ENCODE measurements at regions not wholly inside any gene's neighbourhood (a gene's known extent, or its start where the extent isn't known, plus 50 kb on each side); places are given as distances from the start of the nearest gene placed in this dataset.

- Histone ChIP-seq H3K36me3 (no peaks in the 10 kb centered on the region), H3K4me3 (no peak overlapping the region), H3K4me1 (no peaks in the 10 kb centered on the region), H3K27ac (no peak overlapping the region), H3K9me3 (no peaks in the 10 kb centered on the region), H3K27me3 (no peaks in the 10 kb centered on the region)
- ATAC-seq = no peak
- TF ChIP-seq EP300 (IDR thresholded peaks at IDR 0.05) = no peak
- TF ChIP-seq CTCF (IDR thresholded peaks at IDR 0.05) = no peak
- TF ChIP-seq POLR2A (IDR thresholded peaks at IDR 0.05) = no peak
- TF ChIP-seq POLR2AphosphoS5 (IDR thresholded peaks at IDR 0.05) = no peak
Observed at GRCh38 chr7:13288516-13288915, 601.1 kb downstream of the ARL4A start.

- Histone ChIP-seq H3K27ac (no peak overlapping the region), H3K9me3 (no peaks in the 10 kb centered on the region), H3K36me3 (no peaks in the 10 kb centered on the region), H3K4me1 (no peaks in the 10 kb centered on the region), H3K27me3 (no peaks in the 10 kb centered on the region), H3K4me3 (no peak overlapping the region)
- TF ChIP-seq EP300 (IDR thresholded peaks at IDR 0.05) (no peak), CTCF (IDR thresholded peaks at IDR 0.05) (no peak), POLR2A (IDR thresholded peaks at IDR 0.05) (no peak)
- ATAC-seq = no peak
Observed at GRCh38 chr7:13290975-13291374, 603.5 kb downstream of the ARL4A start.

- Histone ChIP-seq H3K4me3 (no peak overlapping the region), H3K36me3 (no peaks in the 10 kb centered on the region), H3K4me1 (no peaks in the 10 kb centered on the region), H3K27me3 (no peaks in the 10 kb centered on the region), H3K9me3 (no peaks in the 10 kb centered on the region), H3K27ac (no peak overlapping the region)
- ATAC-seq = no peak
- 16 to 60% methylated on average over 2 of the region's 2 CpGs for WGBS, 2 donors (ENCODE audit: low coverage in 1 of 2)
- no peak for TF ChIP-seq POLR2A (IDR thresholded peaks at IDR 0.05)
- TF ChIP-seq CTCF (IDR thresholded peaks at IDR 0.05) = no peak
- TF ChIP-seq EP300 (IDR thresholded peaks at IDR 0.05) = no peak
- TF ChIP-seq POLR2AphosphoS5 (IDR thresholded peaks at IDR 0.05) = no peak
Observed at GRCh38 chr7:13293264-13294002, 606.0 kb downstream of the ARL4A start.

GRCh38 chr7:13307040-13307439 lies 619.6 kb downstream of the ARL4A start:
- Histone ChIP-seq H3K36me3 (no peaks in the 10 kb centered on the region), H3K27me3 (no peaks in the 10 kb centered on the region), H3K27ac (no peak overlapping the region), H3K9me3 (no peaks in the 10 kb centered on the region), H3K4me1 (no peaks in the 10 kb centered on the region), H3K4me3 (no peak overlapping the region)
- no peak for ATAC-seq
- TF ChIP-seq POLR2A (IDR thresholded peaks at IDR 0.05) = no peak
- no peak for TF ChIP-seq CTCF (IDR thresholded peaks at IDR 0.05)

GRCh38 chr7:13308423-13308822 lies 621.0 kb downstream of the ARL4A start:
- TF ChIP-seq POLR2A (IDR thresholded peaks at IDR 0.05) = no peak
- TF ChIP-seq POLR2AphosphoS5 (IDR thresholded peaks at IDR 0.05) = no peak
- no peak for TF ChIP-seq CTCF (IDR thresholded peaks at IDR 0.05)
- TF ChIP-seq EP300 (IDR thresholded peaks at IDR 0.05) = no peak
- H3K27ac ChIP-seq = no peak overlapping the region
- no peaks in the 10 kb centered on the region for H3K27me3 ChIP-seq
- ATAC-seq = no peak
- H3K9me3 ChIP-seq = no peaks in the 10 kb centered on the region
- H3K4me1 ChIP-seq = no peaks in the 10 kb centered on the region
- H3K4me3 ChIP-seq = no peak overlapping the region
- no peaks in the 10 kb centered on the region for H3K36me3 ChIP-seq
